Epithelial cell of proximal tubule (primary cell): ENCODE measurements at regions not wholly inside any gene's neighbourhood (a gene's known extent, or its start where the extent isn't known, plus 50 kb on each side); places are given as distances from the start of the nearest gene placed in this dataset.
"Not testable (repeated sequence)": the region's sequence is repeated elsewhere in the genome, so short reads cannot be mapped to it uniquely, and the experiment has no call there.

Source experiments
- DNase-seq: peaks from one replicate; pipeline ENCODE4 v3.0.0-alpha.2; 2011; ENCODE audit warnings: low read depth
- H3K4me3 ChIP-seq: 2 replicates; pipeline ENCODE4 v1.5.1; 2011; ENCODE audit warnings: low read depth, mild to moderate bottlenecking, low read length
- CTCF ChIP-seq: conservative IDR thresholded peaks from 2 replicates; pipeline ENCODE4 v1.5.1; 2012; ENCODE audit warnings: low read depth, mild to moderate bottlenecking, low read length

GRCh38 chr16:76125871-76126270 is 151.3 kb upstream of the CNTNAP4 start:
- no peak for TF ChIP-seq CTCF
- no peak for DNase-seq
- no peak overlapping the region for H3K4me3 ChIP-seq

GRCh38 chr16:76138056-76138455 is 139.1 kb upstream of the CNTNAP4 start:
- not testable (repeated sequence) for H3K4me3 ChIP-seq, DNase-seq

GRCh38 chr16:76157629-76158028 is 119.6 kb upstream of the CNTNAP4 start:
- no peak overlapping the region for H3K4me3 ChIP-seq
- no peak for TF ChIP-seq CTCF

GRCh38 chr16:76162046-76162445 is 115.2 kb upstream of the CNTNAP4 start:
- H3K4me3 ChIP-seq = no peak overlapping the region
- no peak for TF ChIP-seq CTCF
- DNase-seq = no peak

More at GRCh38 chr16:76157629-76158028, 119.6 kb upstream of the CNTNAP4 start:
- no peak for DNase-seq

- H3K4me3 ChIP-seq = no peak overlapping the region
- no peak for TF ChIP-seq CTCF
- no peak for DNase-seq
Observed at GRCh38 chr16:76164970-76165558, 112.1 kb upstream of the CNTNAP4 start.

DNA sequence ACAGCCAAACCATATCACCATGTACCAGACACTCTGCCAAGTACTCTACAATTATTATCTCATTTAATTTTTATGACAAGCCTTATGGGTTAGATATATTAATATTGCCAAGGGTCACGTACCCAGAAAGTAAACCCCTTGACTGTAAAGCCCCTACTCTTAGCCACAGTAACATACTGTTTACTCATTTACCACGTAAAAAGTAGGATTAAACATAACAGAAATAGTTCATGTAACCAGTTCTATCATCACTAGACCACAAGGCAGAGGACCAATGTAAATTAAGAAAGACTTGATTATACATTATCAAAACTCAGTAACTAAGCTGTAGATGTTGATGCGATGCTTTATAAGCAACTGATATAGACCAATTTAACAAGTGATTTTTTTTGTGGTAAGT is 101.5 kb upstream of the CNTNAP4 start:
- H3K4me3 ChIP-seq = no peak overlapping the region
- no peak for DNase-seq
- TF ChIP-seq CTCF = no peak

DNA sequence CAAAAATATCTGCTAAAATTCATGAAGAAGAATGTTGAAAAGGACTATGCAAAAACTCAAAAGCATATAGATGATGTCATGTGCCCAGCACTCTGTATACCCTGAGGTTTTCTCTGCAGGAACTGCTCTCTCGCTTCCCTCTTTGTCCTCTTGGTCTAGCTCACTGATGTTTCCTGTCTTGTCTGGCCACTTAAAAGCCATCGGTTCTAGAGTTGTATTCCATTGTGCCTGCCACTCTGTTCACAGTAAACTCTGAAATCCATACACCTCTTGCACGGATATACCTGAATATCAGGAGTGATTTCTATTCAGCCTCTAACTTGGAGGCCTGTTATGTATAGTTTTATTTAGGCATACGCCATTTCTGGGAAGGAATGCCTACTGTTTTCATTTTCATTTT is 101.0 kb upstream of the CNTNAP4 start:
- TF ChIP-seq CTCF = no peak
- H3K4me3 ChIP-seq = no peak overlapping the region
- DNase-seq = no peak
